ENCODE measurements at regions not wholly inside any gene's neighbourhood (a gene's known extent, or its start where the extent isn't known, plus 50 kb on each side); places are given as distances from the start of the nearest gene placed in this dataset.

- TF ChIP-seq ZNF652 (CRISPR knock-in tag; IDR thresholded peaks at IDR 0.05; ENCODE audit: borderline replicate concordance, low read depth) (peak; percentile 34; the same call in 1 of the 2 replicates), AHR (CRISPR knock-in tag; IDR thresholded peaks at IDR 0.05) (peak; percentile 60), PATZ1 (CRISPR knock-in tag; IDR thresholded peaks at IDR 0.05) (peak; percentile 98), POLR2A (IDR thresholded peaks at IDR 0.05; ENCODE audit: insufficient read depth in 1 of 2, low read depth in 2 of 2, low read length in 2 of 2) (peak; percentile 17 to 70; a peak in 2 of 4 replicates), SP140L (CRISPR knock-in tag; IDR thresholded peaks at IDR 0.05; ENCODE audit: borderline replicate concordance) (0 out of 2 replicates have a peak, but pooled peaks have one; percentile 47), ZNF75D (CRISPR knock-in tag; IDR thresholded peaks at IDR 0.05; ENCODE audit: borderline replicate concordance) (no peak), ZNF501 (CRISPR knock-in tag; IDR thresholded peaks at IDR 0.05) (peak; percentile 29; the same call in 1 of the 2 replicates), MXD4 (CRISPR knock-in tag; IDR thresholded peaks at IDR 0.05) (peak; percentile 83), ZGPAT (CRISPR knock-in tag; IDR thresholded peaks at IDR 0.05) (peak; percentile 96), NFAT5 (CRISPR knock-in tag; IDR thresholded peaks at IDR 0.05) (peak; percentile 78; the same call in 1 of the 2 replicates), MYNN (CRISPR knock-in tag; IDR thresholded peaks at IDR 0.05; ENCODE audit: low read depth) (0 out of 2 replicates have a peak, but pooled peaks have one; percentile 22), SP2 (CRISPR knock-in tag; IDR thresholded peaks at IDR 0.05) (no peak), ZSCAN29 (CRISPR knock-in tag; conservative IDR thresholded peaks at IDR 0.05) (no peak; the same call in 1 of the 2 replicates), ZNF772 (CRISPR knock-in tag; IDR thresholded peaks at IDR 0.05) (peak; percentile 93), HNF4A (CRISPR knock-in tag; IDR thresholded peaks at IDR 0.05) (peak; percentile 100), RBM22 (optimal IDR thresholded peaks at IDR 0.05; ENCODE audit: low read length) (no peak)
These were observed 93.3 kb downstream of the SNX5 start (continued) for GRCh38 chr20:17875106-17875980.

Measured in HepG2 (cell line).